ENCODE measurements at regions not wholly inside any gene's neighbourhood (a gene's known extent, or its start where the extent isn't known, plus 50 kb on each side); places are given as distances from the start of the nearest gene placed in this dataset.
"Not testable (repeated sequence)": the region's sequence is repeated elsewhere in the genome, so short reads cannot be mapped to it uniquely, and the experiment has no call there.

- no peak for FAIRE-seq
These were observed 552.9 kb downstream of the ARL4A start for GRCh38 chr7:13240349-13240748.

GRCh38 chr7:13241416-13241815 is 554.0 kb downstream of the ARL4A start:
- no peak for FAIRE-seq

- no peak for FAIRE-seq
These were observed 570.2 kb downstream of the ARL4A start for GRCh38 chr7:13257661-13258060.

- FAIRE-seq: no peak
These were observed 571.0 kb downstream of the ARL4A start for GRCh38 chr7:13258386-13258785.

GRCh38 chr7:13259930-13260329 is 572.5 kb downstream of the ARL4A start:
- FAIRE-seq: no peak

GRCh38 chr7:13262929-13263530 is 575.6 kb downstream of the ARL4A start:
- peak; percentile 90 for FAIRE-seq

GRCh38 chr7:13265271-13265670 is 577.8 kb downstream of the ARL4A start:
- FAIRE-seq: no peak

GRCh38 chr7:13274205-13274604 is 586.8 kb downstream of the ARL4A start:
- FAIRE-seq: not testable (repeated sequence)

- FAIRE-seq: peak; percentile 85
These were observed 589.5 kb downstream of the ARL4A start for GRCh38 chr7:13276977-13277376.

- no peak for FAIRE-seq
These were observed 590.6 kb downstream of the ARL4A start for GRCh38 chr7:13278020-13278419.

GRCh38 chr7:13279854-13280435 is 592.5 kb downstream of the ARL4A start:
- peak; percentile 94 for FAIRE-seq

GRCh38 chr7:13282377-13282980 is 595.0 kb downstream of the ARL4A start:
- peak; percentile 69 for FAIRE-seq

GRCh38 chr7:13286916-13287315 is 599.5 kb downstream of the ARL4A start:
- FAIRE-seq: no peak

- FAIRE-seq: no peak
These were observed 601.1 kb downstream of the ARL4A start for GRCh38 chr7:13288516-13288915.

- no peak for FAIRE-seq
These were observed 603.5 kb downstream of the ARL4A start for GRCh38 chr7:13290975-13291374.

GRCh38 chr7:13293264-13294002 is 606.0 kb downstream of the ARL4A start:
- FAIRE-seq: no peak

- FAIRE-seq: no peak
These were observed 619.6 kb downstream of the ARL4A start for GRCh38 chr7:13307040-13307439.

GRCh38 chr7:13308423-13308822 is 621.0 kb downstream of the ARL4A start:
- no peak for FAIRE-seq

GRCh38 chr7:13309535-13309934 is 622.1 kb downstream of the ARL4A start:
- peak; percentile 76 for FAIRE-seq

GRCh38 chr7:13312307-13312706 is 624.9 kb downstream of the ARL4A start:
- FAIRE-seq: no peak

GRCh38 chr7:13320333-13320732 is 632.9 kb downstream of the ARL4A start:
- FAIRE-seq: no peak

GRCh38 chr7:13321316-13321715 is 633.9 kb downstream of the ARL4A start:
- no peak for FAIRE-seq

- no peak for FAIRE-seq
These were observed 634.7 kb downstream of the ARL4A start for GRCh38 chr7:13322126-13322525.

GRCh38 chr7:13327669-13328068 is 640.2 kb downstream of the ARL4A start:
- no peak for FAIRE-seq
